Bone marrow (tissue), 2 donors: ENCODE measurements at regions not wholly inside any gene's neighbourhood (a gene's known extent, or its start where the extent isn't known, plus 50 kb on each side); places are given as distances from the start of the nearest gene placed in this dataset.
A peak's percentile ranks its signal among the peaks of the same experiment; 100 is the strongest.

Experiments used
- DNase-seq, 2 donors: peaks; one replicate each; lab custom pipeline; 2025; lab: John Stamatoyannopoulos, UW

DNA sequence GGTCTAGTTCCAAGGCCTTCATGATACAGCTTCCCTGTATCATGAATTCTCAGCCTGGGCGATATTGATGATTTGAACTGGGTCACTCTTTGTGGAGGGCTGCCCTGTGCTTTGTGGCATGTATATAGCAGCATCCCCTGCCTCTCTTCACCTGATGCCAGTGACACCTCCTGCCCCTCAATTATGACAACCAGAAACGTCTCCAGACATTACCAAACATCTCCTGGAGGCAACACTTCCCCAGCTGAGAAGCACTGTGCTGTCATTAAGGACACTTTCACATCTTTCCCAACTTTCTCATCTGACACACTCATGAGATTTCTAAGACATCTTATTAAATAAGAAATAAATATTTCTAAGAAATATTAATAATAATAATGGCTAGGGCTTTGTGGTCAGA lies 315.3 kb downstream of the BCL11B start:
- no peak for DNase-seq

DNA sequence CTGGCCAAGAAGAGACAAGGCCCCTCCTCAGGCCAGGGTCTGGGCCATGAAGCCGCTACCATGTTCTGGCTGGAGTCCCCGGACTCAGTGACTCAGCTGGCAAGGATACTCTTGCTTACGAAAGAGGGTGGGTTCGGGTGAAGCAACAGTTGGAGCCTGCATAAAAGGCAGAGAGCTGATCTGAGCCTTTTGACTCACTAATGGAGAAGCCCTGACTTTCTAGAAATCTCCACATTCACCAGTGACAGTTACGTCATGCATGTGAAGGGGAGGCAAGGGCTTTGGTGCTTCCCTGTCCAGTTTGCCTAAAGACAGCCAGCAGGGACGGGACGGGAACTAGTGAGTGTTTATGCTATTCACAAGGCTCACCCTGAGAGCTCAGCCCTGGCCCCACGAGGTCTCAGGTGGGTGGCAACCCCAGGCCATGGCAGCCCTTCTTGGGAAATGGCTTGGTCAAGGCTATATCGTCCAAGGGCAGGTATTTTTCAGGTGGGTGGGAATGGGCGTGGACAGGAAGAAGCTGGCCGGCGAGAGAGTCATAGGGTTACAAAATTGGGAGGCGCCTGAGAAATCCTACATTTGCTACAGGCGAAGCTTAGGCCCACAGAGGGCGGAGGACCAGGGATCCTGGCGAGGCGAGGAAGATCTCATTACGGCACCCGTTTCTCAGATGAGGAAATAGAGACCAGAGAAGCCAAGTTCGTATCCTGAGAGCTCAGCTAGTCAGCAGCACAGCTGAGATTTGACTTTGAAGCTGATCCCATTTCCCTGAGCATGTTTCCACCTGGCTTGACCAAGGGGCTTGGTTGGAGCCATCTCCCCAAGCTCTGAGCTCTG lies 314.6 kb downstream of the BCL11B start:
- DNase-seq: peak in 1 of 2 donors; percentile 84

DNA sequence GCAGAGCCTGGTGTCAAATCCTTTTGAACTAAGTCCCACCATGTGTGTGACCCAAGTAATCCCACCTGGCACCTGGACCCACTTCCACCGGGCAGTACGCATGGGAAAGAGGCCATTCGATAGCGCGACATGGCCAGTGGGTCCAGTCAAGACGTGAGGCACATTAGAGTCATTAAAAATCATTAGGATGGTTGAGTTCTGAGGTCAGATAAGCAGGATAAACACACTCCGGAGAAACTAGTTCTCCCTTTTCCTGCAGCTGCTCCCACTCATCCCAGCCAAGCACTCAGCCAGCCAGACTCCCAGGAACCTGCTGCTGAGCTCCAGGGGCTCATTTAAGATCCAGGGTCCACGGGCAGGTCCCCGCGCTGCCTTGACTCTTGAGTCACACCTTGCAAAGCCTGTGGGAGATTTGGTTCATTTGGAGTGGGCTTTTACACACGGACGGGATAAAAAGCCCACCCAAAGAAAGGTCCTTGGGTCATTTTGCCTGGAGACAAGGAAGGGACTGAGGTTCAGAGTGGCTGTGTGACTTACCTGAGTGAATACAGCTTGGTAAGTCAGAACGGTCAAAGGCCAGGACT lies 313.9 kb downstream of the BCL11B start:
- DNase-seq: no peak

DNA sequence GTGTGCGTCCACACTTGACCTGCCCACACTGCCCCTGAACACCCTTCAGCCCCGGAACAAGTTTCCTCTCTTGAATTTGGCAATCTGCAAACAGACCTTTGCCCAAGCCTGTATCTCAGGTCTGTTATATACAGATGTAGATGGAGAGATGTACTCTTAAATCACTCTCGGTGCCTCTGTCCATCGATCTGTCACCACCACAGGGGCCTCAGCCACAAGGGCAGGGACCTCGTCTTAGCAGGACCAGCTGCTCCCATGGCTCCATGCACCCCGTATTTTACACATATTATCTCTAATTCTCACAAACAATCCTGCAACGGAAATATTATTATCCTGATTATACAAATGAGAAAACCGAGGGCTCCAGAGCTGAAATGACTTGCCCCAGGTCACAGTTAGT lies 313.4 kb downstream of the BCL11B start:
- DNase-seq: no peak

DNA sequence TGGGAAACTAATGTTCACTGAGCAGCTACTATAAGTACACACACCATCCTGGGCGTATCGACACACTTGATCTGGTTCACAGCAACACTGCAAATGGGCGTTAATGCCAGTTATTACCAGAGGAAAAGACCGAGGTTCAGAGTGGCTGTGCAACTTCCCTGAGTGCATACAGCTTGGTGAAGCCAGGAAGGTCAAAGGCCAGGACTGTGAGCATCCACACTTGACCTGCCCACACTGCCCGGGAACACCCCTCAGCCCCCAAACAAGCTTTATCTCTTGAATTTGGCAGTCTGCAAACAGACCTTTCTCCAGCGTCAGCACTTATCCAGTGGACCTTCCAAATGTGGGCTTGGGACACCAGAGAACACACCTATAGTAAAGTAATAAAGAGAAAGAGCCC lies 312.6 kb downstream of the BCL11B start:
- no peak for DNase-seq

DNA sequence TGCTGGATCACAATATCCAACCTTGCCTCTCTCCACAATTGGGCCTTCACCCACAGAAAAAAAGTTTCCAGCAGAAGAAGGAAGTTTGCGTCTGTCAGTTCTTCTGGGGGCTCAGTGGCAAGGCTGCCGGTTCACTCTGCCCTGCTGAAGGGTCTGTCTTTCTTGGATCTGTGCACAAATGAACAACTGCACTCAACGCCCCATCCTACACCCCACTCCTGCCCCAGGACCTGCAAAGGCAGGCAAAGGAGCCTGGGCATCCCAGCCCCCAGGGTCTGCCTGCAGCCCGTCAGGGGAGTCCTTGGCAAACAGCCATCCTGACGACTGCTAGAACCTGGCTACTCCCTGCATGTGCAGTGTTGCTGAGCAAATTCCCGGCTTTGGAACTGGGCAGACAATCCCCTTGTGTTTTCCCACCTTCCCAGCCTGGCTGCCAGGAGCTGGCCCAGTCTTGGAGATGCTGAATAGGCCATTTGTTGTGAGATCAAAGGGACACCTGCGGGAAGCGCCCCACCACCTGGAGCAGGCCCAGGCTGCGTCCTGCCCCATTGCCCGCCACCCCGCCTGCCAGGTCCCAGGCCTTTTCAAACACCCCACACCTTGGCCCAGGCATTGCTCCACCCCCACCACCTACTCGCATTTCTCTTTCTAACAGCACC lies 311.9 kb downstream of the BCL11B start:
- DNase-seq: no peak

DNA sequence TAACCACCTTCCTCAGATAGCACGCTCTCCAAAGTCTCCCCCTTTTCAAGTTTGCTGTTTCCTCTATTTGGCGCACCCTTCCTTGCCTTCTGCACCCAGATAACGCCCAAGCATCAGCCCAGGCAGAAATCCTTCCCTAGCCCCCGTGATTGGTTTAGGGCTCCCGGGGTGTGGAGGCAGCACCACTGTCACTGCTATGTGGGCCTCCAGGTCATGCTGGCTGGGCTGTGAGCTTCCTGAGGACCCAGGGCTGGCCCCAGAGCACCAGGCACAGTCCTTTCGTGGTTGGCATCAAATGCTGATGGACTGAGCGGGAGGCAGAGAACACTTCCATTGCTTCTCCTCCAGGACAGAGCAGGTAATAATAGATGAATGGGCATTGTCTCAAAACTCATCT lies 311.4 kb downstream of the BCL11B start:
- DNase-seq: no peak

DNA sequence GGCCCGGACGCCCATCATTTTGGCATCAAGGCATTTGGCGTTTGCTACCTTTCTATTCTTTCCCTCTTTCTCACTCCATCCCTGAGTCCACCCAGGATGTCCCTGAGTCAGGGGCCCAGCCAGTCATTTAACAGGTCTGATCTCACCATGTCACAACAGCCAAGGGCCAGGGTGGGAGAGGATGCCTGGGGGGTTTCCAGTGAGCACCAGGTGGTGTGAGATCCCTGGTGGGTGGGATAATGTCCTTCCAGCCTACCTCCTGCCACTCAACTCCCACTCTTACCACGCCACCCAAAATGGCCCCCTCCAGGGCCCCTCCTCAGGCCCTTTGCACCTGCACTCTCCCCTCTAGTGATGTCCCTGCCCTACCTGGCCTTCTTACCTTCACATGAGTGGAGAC lies 310.8 kb downstream of the BCL11B start:
- DNase-seq: no peak

DNA sequence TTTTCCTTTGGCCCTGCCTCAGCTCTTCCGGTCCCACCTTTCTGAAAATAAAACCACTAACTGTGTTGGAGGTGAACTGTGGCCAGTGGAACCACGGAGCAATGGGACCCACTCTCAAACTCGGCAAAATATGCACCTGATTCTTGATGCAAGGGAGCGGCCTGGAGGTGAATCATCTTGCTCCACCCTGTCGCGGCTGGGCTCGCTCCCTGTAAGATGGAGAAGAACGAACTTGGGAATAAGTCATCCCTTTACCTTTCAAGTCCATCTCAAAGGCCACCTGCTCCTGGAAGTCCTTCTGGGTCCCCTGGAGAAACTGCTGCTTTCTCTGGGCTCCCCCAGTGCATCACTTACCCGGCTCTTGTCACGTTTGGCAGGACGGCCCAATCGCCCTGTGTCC lies 309.9 kb downstream of the BCL11B start:
- DNase-seq: no peak

DNA sequence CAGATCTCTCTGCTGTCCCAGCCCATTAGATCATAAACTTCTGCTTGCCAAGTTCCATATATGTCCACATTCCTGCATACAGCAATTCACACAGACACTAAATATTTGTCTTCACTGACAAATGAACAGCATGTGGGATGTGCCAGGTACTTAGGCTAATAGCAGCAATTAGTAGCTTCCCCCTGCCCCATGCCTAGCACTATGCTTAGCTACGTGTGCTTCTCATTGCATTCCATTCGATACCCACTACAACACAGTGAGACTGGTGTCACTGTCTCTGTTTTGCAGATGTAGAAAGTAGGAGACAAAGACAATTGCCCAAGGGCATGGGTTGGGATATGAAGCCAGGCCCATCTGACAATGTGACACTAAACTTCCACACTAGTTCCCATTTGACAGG lies 308.4 kb downstream of the BCL11B start:
- DNase-seq: no peak

DNA sequence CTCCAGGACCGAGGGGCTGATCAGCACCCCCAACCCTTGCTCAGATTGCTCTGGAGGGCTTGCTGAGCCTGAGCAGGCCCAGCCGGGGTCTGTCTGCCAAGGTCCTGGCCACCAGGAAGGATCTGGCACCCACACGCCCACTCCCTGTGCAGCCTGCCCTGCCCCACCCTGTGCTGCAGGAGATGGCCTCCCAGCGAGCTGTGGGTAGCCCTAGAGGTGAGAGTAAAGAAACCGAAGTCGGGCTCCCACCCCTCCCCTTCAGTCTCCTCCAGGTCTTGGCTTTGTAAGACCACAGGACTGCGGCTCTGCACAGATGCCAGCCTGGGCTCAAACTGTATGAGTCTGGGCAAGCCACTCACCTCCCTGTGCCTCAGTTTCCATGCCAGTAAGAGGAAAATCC lies 307.8 kb downstream of the BCL11B start:
- no peak for DNase-seq

DNA sequence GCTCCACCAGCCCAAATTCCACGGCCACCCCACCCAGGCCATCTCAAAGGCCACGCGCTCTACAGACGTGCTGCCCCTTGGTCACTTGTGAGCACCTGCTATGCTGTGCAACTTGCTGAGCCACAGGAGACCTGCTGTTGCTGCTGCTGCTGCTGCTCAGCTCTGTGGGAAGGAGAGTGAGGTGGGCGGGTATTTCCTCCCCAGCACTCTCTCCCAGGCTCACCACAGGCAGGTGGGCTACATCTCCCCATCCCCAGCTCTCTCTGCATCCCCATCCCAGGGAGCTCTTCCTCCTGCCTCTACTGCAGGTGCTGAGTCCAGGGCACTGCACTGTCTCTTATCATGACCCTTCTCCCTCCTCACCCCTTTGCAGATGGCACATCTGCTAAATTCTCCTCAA lies 306.9 kb downstream of the BCL11B start:
- no peak for DNase-seq

DNA sequence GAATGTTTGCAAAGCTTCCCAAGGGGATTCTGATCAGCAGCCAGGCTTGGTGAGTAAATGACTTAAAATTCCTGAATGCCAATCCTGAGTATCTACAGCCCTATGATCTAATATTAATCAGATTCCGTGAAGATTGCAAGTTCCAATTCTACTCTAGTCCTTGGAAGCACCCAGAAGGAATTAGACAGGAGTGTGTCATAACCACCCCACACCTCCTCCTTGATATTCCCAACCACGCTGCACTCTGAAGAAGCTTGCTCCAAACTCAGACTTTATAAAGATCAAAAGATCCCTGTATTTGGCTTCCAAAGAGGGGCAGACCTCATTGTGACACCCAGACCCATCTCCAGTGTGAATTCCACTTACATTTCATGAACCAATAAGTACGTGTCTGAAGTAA lies 306.0 kb downstream of the BCL11B start:
- DNase-seq: no peak

DNA sequence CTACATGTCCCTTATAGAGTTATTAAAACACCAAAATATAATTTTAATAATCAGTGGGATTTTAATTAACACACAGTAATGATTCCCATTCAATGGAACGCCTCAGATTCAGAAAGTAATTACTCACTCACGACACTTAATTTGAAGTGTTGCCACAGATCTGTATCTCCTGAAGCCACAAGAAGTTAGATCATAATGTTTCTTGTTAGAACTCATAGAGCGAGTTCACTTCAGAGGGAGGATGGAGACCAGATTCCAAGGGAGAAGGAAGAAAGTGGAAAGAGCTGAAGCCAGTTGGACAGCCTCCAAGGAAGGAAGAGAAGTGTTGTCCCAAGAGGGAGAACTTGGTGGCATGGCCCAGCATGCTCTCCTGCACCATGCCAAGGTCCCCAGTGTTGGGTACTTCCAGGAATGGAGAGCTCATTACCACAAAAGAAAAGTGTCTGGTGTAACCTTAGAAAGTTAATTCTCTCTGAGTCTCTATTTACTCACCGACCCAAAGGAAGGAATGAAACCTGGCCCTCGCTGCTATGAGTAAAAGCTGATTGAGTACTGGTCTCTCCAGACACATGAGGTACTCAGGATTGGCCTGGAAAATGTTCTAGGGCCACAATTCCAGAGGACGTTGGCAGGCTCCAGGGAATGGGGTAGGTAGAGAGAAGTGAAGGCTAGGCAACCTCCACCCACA lies 305.4 kb downstream of the BCL11B start:
- DNase-seq: no peak

DNA sequence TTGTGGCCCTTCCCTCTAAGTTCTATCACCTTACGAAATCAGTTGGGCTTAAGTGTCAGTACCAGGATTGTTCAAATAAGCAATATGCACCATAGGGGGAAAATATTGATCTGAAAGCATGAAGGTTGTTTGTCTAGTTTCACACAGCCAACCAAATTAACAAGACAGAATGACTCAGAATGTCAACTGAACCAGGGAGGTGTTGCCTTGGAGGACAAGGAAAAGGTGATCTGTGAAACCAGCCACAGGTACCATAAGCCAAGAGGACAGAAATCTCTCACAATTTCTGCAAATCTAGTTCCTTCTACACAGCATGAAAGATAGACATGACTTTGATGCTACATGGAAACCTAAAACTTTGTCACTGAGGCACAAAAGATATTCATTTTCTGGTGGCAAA lies 297.9 kb downstream of the BCL11B start:
- no peak for DNase-seq

DNA sequence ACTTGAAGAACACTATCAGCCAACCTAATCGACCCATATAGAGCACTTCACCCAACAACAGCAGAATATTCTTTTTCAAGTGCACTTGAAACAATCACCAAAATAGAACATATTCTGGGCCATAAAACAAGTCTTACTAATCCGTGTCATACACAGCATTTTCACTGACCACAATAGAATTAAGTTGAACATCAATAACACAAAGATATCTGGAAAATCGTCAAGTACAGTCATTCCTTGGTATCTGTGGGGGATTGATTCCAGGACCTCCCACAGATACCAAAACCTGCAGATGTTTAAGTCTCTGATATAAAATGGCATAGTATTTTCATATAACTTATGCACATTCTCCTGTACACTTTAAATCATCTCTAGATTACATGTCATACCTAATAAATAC lies 295.7 kb downstream of the BCL11B start:
- no peak for DNase-seq

DNA sequence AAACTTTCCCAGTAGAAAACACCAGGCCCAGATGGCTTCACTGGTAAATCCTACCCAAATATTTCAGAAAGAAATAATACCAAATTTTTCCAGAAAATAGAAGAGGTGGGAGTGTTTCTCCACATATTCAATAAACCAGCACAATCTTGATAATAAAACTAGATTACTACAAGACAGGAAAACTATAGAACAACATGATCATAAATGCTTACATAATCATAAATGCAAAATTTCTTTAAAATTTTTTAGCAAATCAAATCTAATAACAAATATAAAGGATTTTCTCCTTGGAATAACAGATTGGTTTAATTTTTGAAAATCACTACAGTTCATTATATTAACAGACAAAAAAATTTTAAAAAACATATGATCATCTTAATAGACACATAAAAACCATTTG lies 294.5 kb downstream of the BCL11B start:
- DNase-seq: no peak

DNA sequence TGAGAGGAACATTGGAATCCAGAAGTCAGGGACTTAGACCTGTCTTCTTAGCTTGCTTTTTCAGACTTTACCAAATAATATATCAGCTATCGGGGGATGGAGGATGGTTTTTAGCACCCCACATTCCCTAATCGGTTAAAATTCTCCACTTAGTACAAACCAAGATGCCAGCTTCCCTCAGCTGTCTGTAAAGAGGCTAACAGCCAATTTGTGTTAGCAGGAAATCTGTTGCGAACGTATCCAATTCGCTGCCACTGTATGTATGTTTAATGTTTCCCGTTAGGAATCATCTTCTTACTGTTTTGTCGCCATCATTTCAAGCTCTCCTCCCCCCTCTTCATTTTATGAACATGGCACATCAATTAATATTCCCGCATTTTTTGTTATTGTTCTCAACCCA lies 289.0 kb downstream of the BCL11B start:
- DNase-seq: no peak

DNA sequence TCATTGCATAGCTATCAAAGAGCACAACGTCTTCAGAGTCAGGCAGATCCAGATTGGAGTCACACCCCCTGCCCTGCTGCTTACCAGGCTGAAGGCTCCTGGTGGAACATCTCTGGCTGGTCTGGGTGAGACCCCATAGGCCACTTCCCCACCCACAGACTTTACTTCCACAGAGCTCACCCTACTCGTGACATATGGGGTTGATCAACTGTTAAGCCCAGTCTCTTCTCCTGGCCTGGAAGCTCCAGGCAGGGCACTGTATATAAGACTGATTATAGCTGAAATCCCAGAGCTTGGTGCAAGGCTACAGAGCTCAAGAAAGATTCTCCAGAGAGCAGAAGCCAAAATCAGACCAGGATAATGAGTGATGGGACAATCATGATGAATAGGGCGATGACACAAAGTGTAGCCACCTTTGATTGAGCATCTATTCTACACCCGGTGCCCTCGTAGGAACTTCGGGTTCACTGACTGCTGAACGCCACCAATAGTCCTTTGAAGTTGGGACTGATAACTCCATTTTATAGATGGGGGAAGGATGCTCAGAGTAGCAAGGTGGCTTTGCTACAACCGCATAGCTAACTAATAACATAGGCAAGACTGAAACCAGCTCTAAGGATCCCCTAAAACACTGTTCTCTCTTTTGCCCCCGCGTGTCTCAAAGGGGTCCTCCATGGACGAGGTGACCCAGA lies 287.8 kb downstream of the BCL11B start:
- no peak for DNase-seq

DNA sequence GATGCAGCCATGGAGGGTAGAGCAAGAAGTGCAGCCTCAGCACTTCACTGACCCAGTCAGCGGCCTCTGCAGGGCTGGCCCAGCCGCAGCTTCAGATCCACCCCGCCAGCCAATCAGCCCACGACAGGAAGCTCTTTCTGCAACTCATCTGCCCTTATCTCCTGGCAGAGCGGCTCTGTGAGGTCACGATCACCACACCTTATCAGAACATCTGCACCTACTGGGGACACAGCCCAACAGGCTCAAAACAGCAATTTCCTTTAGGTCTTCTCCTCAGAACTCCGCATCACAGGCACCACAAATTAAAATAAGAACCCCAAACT lies 287.3 kb downstream of the BCL11B start:
- DNase-seq: no peak

DNA sequence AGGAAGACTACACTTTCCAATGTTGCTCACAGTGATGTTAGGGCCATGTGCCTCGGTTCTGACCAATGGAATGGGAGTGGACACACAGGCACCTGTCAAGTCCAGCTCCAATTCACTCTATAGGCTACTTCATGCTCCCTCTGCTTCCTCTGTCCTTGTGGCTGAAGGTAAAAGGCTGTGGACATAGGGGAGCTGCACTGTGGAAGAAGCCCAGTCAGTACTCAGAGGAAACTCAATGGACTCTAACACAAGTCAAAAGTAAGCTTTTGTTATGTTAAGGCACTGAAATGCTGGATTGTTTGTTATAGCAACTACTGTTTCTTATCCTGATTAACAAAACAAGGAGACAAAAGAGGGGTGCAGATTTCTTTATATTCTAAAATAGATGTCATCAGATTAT lies 278.2 kb downstream of the BCL11B start:
- DNase-seq: no peak

DNA sequence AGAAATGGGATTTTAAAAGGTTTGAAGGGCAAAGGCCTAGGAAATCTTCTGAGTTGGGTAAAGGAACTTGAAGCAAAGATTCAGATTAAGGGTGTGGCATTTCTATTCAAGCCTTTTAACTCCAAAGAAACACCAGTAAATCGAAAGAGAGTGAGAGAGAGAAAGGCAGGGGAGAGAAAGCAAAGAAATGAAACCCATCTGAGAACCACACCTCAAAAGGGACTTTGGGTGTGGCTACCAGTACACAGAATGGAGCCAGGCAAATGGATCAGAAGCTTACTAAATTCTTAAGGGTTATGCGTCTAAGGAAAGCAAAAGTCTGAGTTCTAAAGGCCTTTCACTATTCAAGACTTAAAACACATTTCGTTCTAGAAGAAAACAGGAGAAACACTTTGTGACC lies 277.4 kb downstream of the BCL11B start:
- DNase-seq: no peak
